GM21526 (cell line): ENCODE measurements at regions not wholly inside any gene's neighbourhood (a gene's known extent, or its start where the extent isn't known, plus 50 kb on each side); places are given as distances from the start of the nearest gene placed in this dataset.
A peak's percentile ranks its signal among the peaks of the same experiment; 100 is the strongest.

Experiments
- ATAC-seq: cut with Tn5 transposase; IDR thresholded peaks from one replicate; pipeline ENCODE4 v1.9.1; 2021; ENCODE audit warnings: moderate library complexity; ENCODE audit not compliant: unreplicated experiment, low FRiP score

- ATAC-seq = no peak
Observed at GRCh38 chr14:87824266-87824665, 168.7 kb downstream of the GALC start.

- ATAC-seq = no peak
Observed at GRCh38 chr14:87816416-87816815, 176.6 kb downstream of the GALC start.

- no peak for ATAC-seq
Observed at GRCh38 chr14:87815121-87815520, 177.9 kb downstream of the GALC start.

- no peak for ATAC-seq
Observed at GRCh38 chr14:87813686-87814085, 179.3 kb downstream of the GALC start.

GRCh38 chr14:87813211-87813610 is 179.8 kb downstream of the GALC start:
- ATAC-seq = no peak

GRCh38 chr14:87811246-87811645 is 181.7 kb downstream of the GALC start:
- ATAC-seq = no peak

GRCh38 chr14:87810711-87811110 is 182.3 kb downstream of the GALC start:
- ATAC-seq = no peak

- no peak for ATAC-seq
Observed at GRCh38 chr14:87809261-87809660, 183.7 kb downstream of the GALC start.

GRCh38 chr14:87805315-87805723 is 187.7 kb downstream of the GALC start:
- ATAC-seq = peak; percentile 96

- ATAC-seq = no peak
Observed at GRCh38 chr14:87800216-87800615, 192.8 kb downstream of the GALC start.

- no peak for ATAC-seq
Observed at GRCh38 chr14:87799400-87799799, 193.6 kb downstream of the GALC start.

- no peak for ATAC-seq
Observed at GRCh38 chr14:87797001-87797400, 196.0 kb downstream of the GALC start.

GRCh38 chr14:87794561-87794960 is 198.4 kb downstream of the GALC start:
- ATAC-seq = no peak

- no peak for ATAC-seq
Observed at GRCh38 chr14:87785897-87786296, 207.1 kb downstream of the GALC start.

GRCh38 chr14:87784386-87784785 is 208.6 kb downstream of the GALC start:
- ATAC-seq = no peak

- no peak for ATAC-seq
Observed at GRCh38 chr14:87783071-87783470, 209.9 kb downstream of the GALC start.

GRCh38 chr14:87772854-87773253 is 220.1 kb downstream of the GALC start:
- ATAC-seq = no peak

GRCh38 chr14:87767567-87767901 is 225.4 kb downstream of the GALC start:
- no peak for ATAC-seq

- ATAC-seq = no peak
Observed at GRCh38 chr14:87758876-87759275, 234.1 kb downstream of the GALC start.

- ATAC-seq = no peak
Observed at GRCh38 chr14:87756661-87757060, 236.3 kb downstream of the GALC start.

- no peak for ATAC-seq
Observed at GRCh38 chr14:87754520-87755223, 238.3 kb downstream of the GALC start.

GRCh38 chr14:87748558-87748957 is 244.4 kb downstream of the GALC start:
- no peak for ATAC-seq
